ELR (cell line): ENCODE measurements at regions not wholly inside any gene's neighbourhood (a gene's known extent, or its start where the extent isn't known, plus 50 kb on each side); places are given as distances from the start of the nearest gene placed in this dataset.

Experiments
- DNase-seq: peaks from one replicate; pipeline ENCODE4 v3.0.0-alpha.2; 2015; ENCODE audit warnings: low read depth

DNA sequence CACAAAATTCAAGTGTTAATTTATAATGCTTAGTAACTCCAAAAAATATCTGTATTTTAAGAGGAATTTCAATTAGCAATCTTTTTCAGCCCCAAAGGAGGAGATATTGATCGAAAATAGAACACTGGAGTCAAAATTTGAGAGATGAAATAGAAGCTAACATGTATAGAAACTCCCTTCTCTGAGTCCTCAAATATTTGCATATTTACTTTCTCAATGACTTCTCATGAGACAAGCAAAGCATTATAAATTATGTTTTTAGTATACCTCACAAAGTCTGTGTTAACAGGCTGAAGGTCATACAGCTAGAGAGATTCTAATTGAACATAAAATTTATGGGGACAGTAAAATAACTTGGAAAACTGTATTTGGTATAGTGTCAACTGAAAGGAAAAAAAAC, 260.5 kb downstream of the GPAM start:
- no peak for DNase-seq

DNA sequence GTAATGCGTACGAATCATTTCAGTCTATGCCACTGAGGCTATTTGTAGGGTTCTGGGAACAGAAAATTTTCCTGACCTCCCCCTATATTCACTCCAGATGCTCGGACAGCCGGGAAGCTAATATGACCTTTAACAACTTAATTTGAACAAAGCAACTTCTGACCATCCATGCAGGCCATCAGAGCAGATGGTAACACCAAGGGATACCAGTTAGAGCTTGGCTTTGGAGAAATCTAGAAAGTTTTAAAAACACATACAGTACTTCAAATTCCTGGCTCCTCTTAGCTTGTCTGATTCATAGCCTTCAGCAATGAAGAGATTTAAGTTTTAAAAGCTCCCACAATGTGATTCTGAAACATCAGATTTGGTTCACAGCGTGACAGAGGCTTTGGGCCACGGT, 257.3 kb downstream of the GPAM start:
- no peak for DNase-seq

DNA sequence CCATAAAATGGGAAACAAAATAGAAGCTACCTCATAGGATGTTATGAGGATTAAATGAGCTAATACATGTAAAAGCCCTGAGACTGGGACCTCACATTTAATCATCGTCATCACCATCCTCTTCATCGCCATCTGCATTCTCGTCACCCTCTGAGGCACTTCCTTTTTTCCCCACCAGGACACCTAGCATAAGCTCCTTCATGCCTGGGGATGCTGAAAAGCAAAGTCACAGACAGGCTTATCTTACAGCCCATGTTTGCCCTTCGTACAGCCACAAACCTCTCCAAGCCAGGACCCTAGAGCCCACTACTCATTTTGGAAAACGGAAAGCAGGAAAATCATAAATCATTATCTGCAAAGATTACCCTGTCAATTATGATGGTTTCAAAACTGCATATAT, 249.6 kb downstream of the GPAM start:
- no peak for DNase-seq

DNA sequence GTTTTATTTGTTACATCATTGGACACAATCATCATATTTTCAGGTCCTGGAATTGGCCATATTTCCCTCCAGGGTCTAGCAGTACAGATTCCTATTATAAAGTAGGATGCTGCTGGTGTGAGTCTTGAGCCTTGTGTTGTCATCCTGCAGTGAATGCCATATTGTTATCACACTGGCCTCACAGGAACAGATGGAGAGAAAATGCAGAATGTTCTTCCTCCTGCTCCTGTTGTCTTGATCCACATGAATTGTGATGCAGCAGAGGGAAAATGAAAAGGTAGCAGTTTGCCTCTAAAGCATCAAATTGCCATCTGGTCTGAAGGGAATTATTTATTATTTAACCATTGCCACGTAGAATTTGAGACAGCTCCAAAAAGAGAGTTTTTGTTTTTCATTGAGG, 248.6 kb downstream of the GPAM start:
- DNase-seq: no peak

DNA sequence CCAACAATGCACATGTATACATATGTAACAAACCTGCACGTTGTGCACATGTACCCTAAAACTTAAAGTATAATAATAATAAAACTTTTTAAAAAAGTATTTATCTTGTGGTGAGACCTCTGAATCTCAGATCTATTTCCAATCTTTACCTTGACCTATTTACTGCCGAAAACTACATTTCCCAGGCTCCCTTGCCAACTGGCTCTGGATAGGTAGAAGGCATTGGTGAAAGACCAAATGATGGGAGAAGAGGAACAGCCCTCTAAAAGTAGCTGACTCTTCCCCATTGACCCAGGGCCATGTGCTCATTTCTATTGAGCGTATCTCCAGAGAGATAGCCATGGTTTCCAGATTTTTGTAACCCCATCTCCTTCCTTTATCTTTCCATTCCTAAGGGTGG, 247.4 kb downstream of the GPAM start:
- no peak for DNase-seq

DNA sequence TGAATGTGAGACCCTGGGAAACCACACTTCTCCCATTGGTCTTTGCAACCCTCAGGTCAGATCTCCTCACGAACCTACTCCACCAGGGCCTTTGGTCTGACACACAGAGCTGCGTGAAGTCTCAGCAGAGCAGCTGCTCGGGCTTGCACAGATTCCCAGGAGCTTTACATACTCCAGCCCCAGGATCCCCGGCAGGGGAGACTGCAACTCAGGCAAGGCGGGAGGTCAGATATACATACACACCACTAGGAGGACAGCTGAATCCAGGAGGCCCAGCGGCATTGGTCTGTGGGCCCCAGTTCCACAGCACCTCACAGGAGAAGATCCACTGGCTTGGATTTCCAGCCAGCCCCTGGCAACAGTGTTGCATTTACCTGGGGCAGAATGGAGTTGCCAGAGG, 239.2 kb downstream of the GPAM start:
- DNase-seq: no peak

DNA sequence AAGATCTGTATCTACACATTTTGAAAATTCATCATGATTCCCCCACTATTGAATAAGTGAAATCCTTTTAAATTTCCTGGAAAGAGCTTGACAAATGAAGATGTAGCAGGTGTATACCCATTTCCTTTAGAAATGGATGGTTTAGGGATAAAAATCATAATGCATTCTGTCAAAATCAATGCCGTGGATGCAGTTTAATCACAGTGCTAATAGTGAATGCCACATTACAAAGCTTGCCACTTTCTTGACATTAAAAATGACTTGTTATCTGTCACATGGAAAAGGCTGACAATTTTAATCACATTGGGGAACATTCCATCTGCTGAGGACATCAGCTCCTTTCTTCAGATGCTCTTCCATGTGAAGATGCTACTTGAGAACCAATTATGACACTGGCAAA, 229.6 kb downstream of the GPAM start:
- no peak for DNase-seq

DNA sequence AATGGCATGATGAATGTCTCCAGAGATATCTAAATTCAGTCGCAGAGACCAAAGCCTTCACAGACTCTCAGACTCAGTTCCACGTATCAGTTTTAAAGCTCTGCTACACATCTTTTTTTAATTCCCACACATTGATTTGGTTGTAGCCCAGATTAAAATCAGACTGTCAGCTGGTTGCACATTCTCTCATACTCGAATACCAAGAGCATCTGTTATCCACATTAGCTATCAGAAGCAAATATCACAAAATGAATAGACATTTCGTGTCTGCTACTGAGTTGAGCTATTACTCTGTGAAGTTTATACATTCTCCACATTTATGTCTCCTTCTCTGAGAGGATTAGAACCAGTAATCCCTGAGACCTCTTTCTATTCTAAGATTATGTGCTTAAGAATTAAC, 229.2 kb downstream of the GPAM start:
- no peak for DNase-seq

DNA sequence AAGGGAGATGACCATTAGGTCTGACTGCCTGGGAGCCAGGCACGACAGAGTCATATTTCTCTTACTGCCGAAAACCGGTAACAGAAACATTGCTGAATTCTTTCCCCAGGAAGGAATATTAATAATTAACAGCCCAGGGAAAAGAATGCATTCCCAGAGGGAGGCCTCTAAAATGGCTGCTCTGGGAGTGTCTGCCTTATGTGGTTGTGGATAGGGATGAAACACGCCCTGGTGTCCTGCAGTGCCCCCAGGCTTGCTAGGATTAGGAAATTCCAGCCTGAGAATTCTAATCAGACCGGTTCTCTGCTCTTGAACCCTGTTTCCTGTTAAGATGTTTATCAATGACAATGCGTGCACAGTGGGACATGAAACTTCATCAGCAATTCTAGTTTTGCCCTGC, 226.7 kb downstream of the GPAM start:
- DNase-seq: no peak

DNA sequence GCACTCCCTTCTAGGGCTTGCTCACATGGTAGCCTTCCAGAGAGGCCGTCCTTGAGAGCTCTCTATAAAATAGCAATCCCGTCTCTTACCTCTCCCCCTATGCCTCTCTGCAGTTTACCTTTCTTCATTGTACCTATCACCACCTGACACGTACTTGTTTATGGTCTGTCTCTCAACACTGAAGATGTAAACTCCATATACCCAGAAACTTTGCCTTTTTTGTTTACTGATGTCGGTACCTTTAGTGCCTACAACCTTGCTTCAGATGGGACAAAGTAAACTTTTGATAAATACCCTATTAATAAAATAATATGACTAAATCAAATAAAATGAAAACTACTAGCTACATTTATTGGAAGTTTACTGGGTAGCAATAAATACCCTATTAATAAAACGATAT, 220.6 kb downstream of the GPAM start:
- no peak for DNase-seq

DNA sequence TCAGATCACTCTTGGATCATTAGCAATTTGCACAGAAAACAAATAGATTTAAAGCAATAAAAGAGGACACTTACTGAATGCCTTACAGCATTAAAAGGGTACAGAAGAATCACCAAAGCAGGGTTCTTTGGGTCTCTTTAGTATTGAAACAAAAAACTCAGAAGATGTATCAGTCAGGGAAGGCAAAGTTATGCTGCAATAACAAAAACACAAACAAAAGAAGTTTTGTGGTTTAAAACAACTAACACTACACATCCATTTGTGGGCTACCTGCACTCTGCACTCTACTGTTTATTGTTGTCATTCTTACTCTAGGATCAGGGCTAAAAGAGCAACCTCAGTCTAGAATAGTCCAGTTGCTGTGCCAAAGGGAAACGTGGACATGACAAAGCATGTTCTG, 216.4 kb downstream of the GPAM start:
- no peak for DNase-seq

DNA sequence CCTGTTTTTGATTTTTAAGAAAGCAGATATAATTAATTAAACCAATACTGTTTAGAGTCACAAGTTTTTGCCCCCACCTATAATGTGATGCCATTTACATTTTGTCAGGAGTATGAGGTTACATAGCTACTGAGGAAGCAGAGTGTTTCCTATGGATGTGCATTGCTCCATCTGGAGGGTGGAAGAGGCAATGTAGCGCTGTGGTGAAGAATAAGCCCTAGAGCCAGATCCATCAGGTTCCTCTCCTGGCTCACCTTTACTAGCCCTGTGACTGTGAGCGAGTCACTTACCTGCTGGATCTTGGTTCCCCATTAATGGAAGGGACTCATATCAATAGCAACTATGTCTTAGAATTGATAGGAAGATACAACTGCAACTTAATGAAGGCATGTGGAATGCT, 216.0 kb downstream of the GPAM start:
- no peak for DNase-seq

DNA sequence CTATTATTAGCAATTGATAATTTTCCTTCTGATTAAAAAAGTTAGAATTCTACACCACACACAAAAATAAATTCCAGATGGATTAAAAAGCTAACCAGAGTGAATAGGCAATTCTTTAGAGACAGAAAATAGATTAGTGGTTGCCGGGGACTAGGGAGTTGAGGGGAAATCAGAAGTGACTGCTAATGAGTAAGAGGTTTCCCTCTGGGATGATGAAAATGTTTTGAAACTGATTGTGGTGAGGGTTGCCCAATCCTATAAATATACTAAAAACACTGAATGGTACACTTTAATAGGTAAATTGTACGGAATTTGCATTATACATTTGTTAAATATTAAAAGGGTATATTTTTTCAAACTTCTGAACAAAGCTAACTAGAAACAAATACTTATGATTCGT, 214.9 kb downstream of the GPAM start:
- DNase-seq: no peak

DNA sequence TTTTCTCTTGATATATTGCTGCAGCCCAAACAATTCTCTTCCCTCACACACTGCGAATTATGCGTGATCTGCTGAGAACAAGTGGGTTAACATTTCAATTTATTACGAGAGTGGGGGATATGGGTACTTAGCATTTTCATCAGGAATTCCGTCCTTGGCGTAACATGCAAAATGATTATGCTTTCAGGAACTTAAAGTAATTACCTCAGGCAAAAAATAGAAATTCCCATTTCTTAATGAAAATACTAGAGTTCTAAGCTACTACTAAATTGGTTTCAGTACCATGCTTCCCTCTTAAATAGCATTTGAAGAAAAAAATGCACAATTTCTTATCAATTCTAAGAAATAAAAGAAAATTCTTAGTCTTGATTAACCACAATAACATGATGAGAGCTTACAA, 213.5 kb downstream of the GPAM start:
- DNase-seq: no peak

DNA sequence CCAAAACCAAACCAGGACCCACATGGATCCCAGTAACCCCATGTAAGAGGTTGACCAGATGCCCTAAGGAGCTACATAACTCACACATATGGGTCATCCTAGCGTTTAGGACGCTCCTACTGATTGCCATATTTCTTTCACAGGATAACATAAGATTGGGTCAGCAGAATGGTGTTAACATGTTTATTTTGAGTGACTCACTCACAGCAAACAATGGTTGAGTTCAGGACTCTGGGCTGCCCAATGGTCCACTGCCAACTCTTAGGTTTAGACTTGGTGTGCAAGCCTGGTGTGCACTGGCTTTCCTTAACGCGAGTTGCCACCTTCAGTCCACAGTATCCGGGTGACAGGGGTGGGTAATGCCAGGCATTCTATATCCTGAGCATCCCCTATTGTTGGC, 211.5 kb downstream of the GPAM start:
- DNase-seq: no peak

DNA sequence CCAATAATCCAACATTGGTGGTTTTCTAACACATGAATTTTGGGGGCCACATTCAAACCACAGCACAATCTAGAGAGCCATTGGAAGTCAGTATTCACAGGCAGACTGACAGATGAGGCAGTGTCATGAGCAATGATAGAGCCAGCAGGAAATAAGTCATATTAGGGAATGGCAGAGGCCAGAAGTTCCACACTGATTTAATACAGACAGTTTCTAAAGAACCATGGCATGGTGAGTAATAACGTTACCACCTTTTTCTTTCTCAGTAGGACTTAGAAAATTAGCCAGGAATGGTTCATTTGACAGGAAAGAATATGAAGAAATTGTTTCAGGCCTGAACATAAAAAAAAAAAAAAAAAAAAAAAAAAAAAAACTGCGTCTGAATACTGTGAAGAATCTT, 210.3 kb downstream of the GPAM start:
- DNase-seq: no peak

DNA sequence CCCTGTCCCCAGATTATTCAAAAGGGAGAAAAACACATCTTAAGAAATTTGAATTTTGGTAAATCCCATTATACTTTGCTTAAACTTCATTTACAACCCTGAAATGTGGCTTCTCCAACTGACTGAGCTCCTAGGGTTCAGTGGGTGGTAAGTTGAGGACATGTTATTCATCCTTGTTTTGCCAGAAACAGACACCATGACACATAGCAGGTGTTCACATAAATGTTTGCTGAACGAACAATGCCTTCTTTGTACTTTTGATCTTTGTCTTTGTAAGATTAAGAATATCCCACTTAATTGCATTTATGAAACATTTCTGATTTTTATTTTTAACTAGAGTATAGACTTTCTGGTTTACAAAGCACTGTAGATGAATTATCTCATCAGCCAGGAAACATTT, 209.7 kb downstream of the GPAM start:
- DNase-seq: no peak

DNA sequence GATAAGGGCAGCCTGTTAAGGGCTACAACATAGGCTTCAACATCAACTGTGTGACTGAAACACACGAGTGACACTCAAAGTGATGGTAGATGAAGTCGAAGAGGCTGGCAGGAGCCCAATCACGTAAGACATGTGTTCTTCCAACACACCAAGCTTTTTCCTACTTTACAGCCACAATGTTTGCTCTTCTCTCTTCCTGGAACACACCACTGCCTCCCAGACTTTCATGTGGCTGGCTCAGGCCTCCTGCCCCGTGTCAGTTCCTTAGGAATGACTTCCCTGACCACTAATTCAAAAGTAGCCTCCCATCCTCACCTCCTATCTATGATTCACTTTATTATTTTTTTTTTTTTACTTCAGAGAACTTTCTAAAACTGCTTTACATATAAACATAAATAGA, 209.2 kb downstream of the GPAM start:
- DNase-seq: no peak

DNA sequence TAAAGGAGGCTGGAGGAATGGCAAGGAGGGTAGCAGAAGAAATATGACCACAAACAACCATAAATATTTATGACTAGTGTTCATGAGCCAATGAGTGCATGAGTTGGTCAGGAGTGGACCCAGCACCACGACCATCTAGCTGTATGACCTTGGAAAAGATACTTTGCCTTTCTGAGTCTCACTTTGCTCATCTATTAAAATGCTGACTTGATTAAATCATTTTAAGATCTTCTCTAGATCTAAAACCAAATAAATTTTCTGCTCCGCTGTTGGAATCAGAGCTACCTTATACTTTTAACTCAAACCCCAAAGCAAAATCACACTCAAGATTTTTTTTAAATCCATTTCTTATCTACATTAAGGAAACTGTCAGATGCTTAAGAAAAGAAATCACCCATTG, 207.0 kb downstream of the GPAM start:
- no peak for DNase-seq

DNA sequence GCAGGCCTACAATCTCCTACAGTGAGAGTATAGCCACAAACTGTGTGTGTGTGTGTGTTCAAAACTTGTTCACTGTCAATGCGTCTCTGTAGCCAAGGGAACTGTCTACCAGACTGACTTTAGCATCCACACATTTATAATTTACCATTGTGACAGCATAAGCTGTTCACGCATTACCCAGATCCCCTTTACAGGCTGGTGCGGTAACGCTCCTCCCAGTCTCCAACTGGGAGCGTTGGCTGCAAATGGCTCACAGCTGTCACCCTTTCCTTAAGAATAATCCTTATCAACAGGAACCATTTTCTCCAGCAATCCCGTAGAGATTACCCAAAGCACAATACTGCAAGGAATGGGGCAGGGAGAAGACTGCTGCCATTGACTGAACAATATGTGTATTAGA, 199.5 kb downstream of the GPAM start:
- no peak for DNase-seq

DNA sequence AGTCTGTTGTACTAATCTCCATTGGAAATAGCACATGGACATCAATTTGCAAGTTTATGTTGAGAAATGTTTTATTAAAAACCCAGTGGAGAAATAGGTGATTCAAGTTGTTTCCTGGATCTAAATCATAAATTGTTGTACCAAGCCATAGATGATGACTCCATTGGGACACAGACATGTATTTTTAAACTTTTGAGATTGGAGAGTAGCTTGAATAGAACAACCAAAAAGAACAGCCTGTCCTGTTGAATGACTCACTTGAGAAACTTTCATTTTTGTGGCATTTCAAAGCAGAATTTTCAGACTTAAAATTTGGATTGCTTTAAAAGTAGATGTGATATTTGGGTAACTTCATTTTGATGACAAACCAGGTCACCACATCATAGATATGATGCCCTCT, 197.5 kb downstream of the GPAM start:
- DNase-seq: no peak

DNA sequence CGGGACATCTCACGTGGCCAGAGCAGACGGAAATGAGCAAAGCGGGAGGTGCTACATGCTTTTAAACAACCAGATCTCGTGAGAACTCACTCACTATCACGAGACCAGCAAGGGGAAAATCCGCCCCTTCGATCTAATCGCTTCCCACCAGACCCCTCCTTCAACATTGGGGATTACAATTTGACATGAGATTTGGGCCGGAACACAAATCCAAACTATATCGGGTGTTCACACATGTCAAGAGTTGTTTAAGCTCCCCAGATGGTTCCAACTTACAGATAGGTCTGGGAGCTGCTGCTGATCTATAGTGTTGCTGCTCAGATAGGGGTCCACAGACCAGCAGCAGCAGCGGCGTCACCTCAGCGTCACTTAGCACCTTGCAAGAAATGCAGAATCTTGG, 194.9 kb downstream of the GPAM start:
- DNase-seq: no peak

DNA sequence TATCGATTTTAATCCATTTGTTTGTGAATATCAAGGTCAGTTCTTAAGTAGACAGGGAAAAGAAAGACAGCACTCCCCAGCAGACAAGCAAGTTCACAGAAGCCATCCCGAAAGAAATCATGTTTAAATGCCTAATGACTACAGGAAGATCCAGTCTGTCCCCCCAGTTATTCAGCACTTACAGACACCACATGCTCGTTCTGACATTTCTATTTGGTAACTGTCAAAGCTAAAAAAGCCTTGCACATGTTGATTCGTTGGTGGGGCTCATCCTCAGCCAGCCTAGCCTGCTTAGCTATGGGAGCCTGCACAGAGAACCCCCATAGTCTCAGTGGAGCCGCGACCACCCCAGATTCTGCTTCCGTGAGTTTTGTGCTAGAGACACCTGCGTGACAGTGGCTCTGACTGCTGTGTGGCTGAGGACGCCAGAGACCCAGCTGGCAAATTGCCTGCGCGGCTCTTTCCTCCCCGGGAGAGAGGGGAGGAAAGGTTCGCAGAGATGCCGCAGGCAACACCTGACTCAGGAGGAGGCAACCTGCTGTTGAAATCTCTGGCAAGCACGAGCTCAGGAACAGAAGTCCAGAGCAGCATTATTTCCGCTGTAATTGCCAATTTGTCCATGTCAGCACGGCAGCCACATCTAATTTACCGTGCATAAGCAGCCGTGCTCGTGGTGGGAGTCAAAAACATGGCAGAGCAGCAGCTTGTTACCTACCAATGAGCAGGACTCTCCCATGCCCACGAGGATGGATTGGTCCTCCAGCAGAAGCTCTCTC, 194.2 kb downstream of the GPAM start:
- no peak for DNase-seq

DNA sequence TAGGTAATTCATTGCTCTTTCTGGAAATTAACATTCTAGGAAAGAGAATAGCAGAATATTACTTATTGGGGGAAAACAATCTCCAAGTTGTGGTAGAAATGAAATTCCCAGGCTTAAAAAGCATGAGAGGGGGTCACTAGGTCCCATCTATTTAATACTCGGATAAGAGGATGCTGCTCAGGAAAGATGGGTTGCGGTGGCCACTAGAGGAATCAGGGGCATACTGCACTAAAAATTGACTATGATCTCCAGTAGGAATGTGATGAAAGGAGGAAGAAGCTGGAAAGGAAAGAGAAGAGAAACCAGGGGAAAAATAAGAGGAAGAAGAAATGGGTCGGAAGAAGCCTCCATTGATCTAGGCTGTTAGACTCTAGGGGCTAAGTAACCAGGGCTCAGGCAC, 192.8 kb downstream of the GPAM start:
- no peak for DNase-seq

DNA sequence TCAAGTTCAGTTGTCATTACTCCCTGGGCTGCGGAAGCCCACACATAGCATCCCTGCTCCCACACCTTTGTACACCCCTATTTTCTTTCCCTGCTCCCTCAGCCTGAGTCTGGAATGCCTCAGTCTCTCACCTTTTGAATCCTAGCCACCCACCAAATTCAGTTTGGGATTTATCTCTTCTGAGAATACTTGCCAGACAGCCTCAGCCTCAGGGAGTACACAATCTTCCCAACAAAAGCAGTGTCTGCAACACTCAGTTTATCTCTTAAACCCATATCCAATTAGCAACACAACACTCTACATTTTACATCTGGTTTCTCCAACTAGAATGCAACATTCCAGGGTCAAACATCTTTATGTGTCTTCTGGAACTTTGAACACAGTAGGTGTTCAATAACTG, 190.2 kb downstream of the GPAM start:
- DNase-seq: no peak
